Neural progenitor cell (in vitro differentiated cells): ENCODE measurements at regions not wholly inside any gene's neighbourhood (a gene's known extent, or its start where the extent isn't known, plus 50 kb on each side); places are given as distances from the start of the nearest gene placed in this dataset. TPM values are rescaled to one million over a fixed set of nuclear protein-coding genes. Genes with fewer than 3 reads are reported as not detected.

ENCODE experiments used
- DNase-seq: peaks from one replicate; pipeline ENCODE4 v3.0.0-alpha.2; 2016; ENCODE audit warnings: low spot score
- H2AFZ ChIP-seq: fragments of 200-600 bp; sonication (generic); replicated peaks from 2 replicates; pipeline ENCODE4 v1.6.1; 2016; ENCODE audit warnings: antibody characterized with exemption
- H3F3A ChIP-seq: fragments of 200-600 bp; sonication (generic); 2 replicates; pipeline ENCODE4 v1.6.1; 2016; ENCODE audit warnings: antibody characterized with exemption, low read depth
- H3K27ac ChIP-seq: fragments of 200-600 bp; sonication (generic); 2 replicates; pipeline ENCODE4 v1.5.1; 2016; ENCODE audit warnings: mild to moderate bottlenecking
- H3K27me3 ChIP-seq: fragments of 200-600 bp; sonication (generic); 2 replicates; pipeline ENCODE4 v1.6.1; 2016; ENCODE audit warnings: mild to moderate bottlenecking, moderate library complexity
- H3K36me3 ChIP-seq: fragments of 200-600 bp; sonication (generic); 2 replicates; pipeline ENCODE4 v1.5.1; 2016
- H3K4me1 ChIP-seq: fragments of 200-600 bp; sonication (generic); 2 replicates; pipeline ENCODE4 v1.6.1; 2016; ENCODE audit warnings: mixed run types
- H3K4me2 ChIP-seq: fragments of 200-600 bp; sonication (generic); 2 replicates; pipeline ENCODE4 v1.6.1; 2016
- H3K4me3 ChIP-seq: fragments of 200-600 bp; sonication (generic); 2 replicates; pipeline ENCODE4 v1.5.1; 2016
- H3K79me2 ChIP-seq: fragments of 200-600 bp; sonication (generic); 2 replicates; pipeline ENCODE4 v1.6.1; 2016; ENCODE audit warnings: low read depth
- H3K9ac ChIP-seq: fragments of 200-600 bp; sonication (generic); 2 replicates; pipeline ENCODE4 v1.6.1; 2016
- H3K9me3 ChIP-seq: fragments of 200-600 bp; sonication (generic); 2 replicates; pipeline ENCODE4 v1.5.1; 2016; ENCODE audit warnings: low read depth
- H4K20me1 ChIP-seq: fragments of 200-600 bp; sonication (generic); 2 replicates; pipeline ENCODE4 v1.6.1; 2016; ENCODE audit warnings: low read depth
- H3K27ac Mint-ChIP-seq: 3 replicates; pipeline ENCODE4 v1.8.0; 2021; ENCODE audit warnings: mixed read lengths
- H3K27me3 Mint-ChIP-seq: 2 replicates; pipeline ENCODE4 v1.8.0; 2022; ENCODE audit warnings: low read depth, mild to moderate bottlenecking, inconsistent platforms, moderate library complexity, mixed read lengths; ENCODE audit not compliant: insufficient read depth
- H3K36me3 Mint-ChIP-seq: 3 replicates; pipeline ENCODE4 v1.8.0; 2021; ENCODE audit warnings: mixed read lengths
- H3K4me1 Mint-ChIP-seq: 3 replicates; pipeline ENCODE4 v1.8.0; 2021; ENCODE audit warnings: mixed read lengths
- H3K4me3 Mint-ChIP-seq: 3 replicates; pipeline ENCODE4 v1.8.0; 2021; ENCODE audit warnings: mild to moderate bottlenecking, moderate library complexity, mixed read lengths
- H3K9me3 Mint-ChIP-seq: 3 replicates; pipeline ENCODE4 v1.8.0; 2020; ENCODE audit warnings: mixed read lengths
- EZH2 ChIP-seq: fragments of 200-600 bp; sonication (generic); IDR thresholded peaks from 2 replicates; pipeline ENCODE4 v1.6.1; 2017; ENCODE audit warnings: antibody characterized with exemption, mild to moderate bottlenecking, moderate library complexity
- EZH2phosphoT487 ChIP-seq: fragments of 200-600 bp; sonication (generic); IDR thresholded peaks from 2 replicates; pipeline ENCODE4 v1.6.1; 2017; ENCODE audit warnings: antibody characterized with exemption
- small RNA-seq: library from RNA; depleted of rRNA; stranded (forward); fragments of <200 nt; gene quantifications from one replicate; pipeline ENCODE3, GENCODE V24; 2015
- TF ChIP-seq, protein P1 (sequence below): fragments of 200-600 bp; sonication (generic); IDR thresholded peaks from 2 replicates; pipeline ENCODE4 v1.5.1; 2017; ENCODE audit warnings: antibody characterized with exemption, mild to moderate bottlenecking

DNA sequence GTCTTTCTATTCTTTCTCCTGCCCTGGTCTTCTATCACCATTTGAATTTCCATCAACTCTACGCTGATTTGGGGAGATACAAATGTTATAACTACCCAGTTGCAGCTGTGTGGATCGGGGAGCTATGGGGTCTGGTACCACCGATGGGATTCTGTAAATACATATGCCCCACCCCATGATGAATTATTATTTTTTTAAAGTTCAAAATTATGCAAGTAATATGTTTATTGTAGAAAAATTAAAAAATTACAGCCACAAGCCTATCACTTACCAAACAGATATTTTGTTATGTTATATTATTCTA, 52.4 kb upstream of the CLMP start:
- Histone ChIP-seq H3K4me2 (no peak overlapping the region), H4K20me1 (no peaks in the 10 kb centered on the region), H3F3A (no peaks in the 10 kb centered on the region), H3K9me3 (no peaks in the 10 kb centered on the region), H3K27me3 (no peaks in the 10 kb centered on the region), H3K36me3 (no peaks in the 10 kb centered on the region), H3K79me2 (no peaks in the 10 kb centered on the region), H3K4me1 (peaks cover 8% of the 10 kb centered on the region), H3K9ac (no peak overlapping the region), H3K27ac (no peak overlapping the region), H3K4me3 (no peak overlapping the region), H2AFZ (no peak overlapping the region)
- Mint-ChIP-seq H3K4me1 (peaks cover 43% of the 10 kb centered on the region), H3K27ac (no peak overlapping the region), H3K27me3 (peaks cover 7% of the 10 kb centered on the region), H3K9me3 (peaks cover 5% of the 10 kb centered on the region), H3K36me3 (no peaks in the 10 kb centered on the region), H3K4me3 (no peak overlapping the region)
- TF ChIP-seq, protein P1, sequence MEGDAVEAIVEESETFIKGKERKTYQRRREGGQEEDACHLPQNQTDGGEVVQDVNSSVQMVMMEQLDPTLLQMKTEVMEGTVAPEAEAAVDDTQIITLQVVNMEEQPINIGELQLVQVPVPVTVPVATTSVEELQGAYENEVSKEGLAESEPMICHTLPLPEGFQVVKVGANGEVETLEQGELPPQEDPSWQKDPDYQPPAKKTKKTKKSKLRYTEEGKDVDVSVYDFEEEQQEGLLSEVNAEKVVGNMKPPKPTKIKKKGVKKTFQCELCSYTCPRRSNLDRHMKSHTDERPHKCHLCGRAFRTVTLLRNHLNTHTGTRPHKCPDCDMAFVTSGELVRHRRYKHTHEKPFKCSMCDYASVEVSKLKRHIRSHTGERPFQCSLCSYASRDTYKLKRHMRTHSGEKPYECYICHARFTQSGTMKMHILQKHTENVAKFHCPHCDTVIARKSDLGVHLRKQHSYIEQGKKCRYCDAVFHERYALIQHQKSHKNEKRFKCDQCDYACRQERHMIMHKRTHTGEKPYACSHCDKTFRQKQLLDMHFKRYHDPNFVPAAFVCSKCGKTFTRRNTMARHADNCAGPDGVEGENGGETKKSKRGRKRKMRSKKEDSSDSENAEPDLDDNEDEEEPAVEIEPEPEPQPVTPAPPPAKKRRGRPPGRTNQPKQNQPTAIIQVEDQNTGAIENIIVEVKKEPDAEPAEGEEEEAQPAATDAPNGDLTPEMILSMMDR: no peak
- TF ChIP-seq EZH2phosphoT487 (no peak), EZH2 (no peak)
- DNase-seq: no peak

DNA sequence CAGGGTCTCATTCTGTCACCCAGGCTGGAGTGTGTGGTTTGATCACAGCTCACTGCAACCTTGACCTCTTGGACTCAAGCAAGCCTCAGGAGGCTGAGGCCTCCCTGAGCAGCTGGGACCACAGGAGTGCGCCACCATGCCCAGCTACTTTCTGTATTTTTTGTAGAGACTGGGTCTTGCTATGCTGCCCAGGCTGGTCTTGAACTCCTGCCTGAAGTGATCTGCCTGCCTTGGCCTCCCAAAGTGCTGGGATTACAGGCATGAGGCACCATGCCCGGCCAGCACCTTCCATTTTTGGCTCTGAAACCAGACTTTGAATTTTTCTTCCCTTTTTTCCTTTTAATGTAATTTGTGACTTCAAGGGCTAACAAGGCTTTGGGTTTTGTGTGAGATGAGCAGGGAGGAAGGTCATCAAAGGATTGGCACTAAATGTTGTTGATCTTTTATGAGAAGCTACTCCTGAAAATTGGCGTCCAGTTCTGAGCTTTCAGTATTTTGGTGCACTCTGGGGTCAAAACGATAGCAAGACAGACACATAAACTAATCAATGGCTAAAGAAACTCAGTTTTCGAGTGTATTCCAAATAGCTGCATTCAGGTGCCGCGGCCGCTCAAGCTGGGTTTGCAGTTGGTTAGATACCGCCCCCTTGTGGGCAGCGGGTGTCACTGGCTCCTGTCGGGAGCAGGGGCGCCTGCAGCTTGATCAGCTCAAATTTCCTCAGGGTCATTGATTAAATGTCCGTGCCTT, 51.9 kb upstream of the CLMP start:
- Histone ChIP-seq H3K27ac (no peak overlapping the region), H3F3A (no peaks in the 10 kb centered on the region), H3K36me3 (no peaks in the 10 kb centered on the region), H4K20me1 (no peaks in the 10 kb centered on the region), H2AFZ (peak overlapping the region; percentile 91), H3K4me3 (no peak overlapping the region), H3K4me1 (peaks cover 8% of the 10 kb centered on the region), H3K4me2 (no peak overlapping the region), H3K9ac (no peak overlapping the region), H3K79me2 (no peaks in the 10 kb centered on the region), H3K27me3 (no peaks in the 10 kb centered on the region), H3K9me3 (no peaks in the 10 kb centered on the region)
- no peaks in the 10 kb centered on the region for H3K36me3 Mint-ChIP-seq
- H3K27ac Mint-ChIP-seq: peak overlapping the region; percentile 8
- TF ChIP-seq EZH2 (no peak), EZH2phosphoT487 (no peak)
- TF ChIP-seq, protein P1: peak; percentile 98
- peaks cover 7% of the 10 kb centered on the region for H3K27me3 Mint-ChIP-seq
- peak; percentile 91 for DNase-seq
- peaks cover 43% of the 10 kb centered on the region for H3K4me1 Mint-ChIP-seq
- no peak overlapping the region for H3K4me3 Mint-ChIP-seq
- H3K9me3 Mint-ChIP-seq: peaks cover 5% of the 10 kb centered on the region

DNA sequence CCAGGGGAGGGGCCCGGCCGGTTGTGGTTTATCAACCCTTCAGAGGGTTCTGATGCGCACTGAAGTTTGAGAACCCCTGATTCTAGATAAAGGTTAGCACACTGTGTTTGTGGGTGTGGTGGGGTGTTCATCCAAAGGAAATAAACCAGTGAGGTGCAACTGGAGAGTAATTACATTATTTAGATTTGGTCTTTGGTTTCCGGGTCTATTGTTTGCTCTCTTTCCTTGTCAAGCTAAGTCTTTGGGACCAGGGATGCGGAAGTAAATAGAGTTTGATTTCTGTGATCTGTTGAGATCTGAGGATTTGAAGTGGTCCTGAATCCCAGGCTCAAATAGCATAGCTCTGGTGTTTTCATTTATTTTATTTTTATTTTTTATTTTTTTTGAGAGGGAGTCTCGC, 50.5 kb upstream of the CLMP start:
- Histone ChIP-seq H3K4me1 (peaks cover 8% of the 10 kb centered on the region), H3K27me3 (no peaks in the 10 kb centered on the region), H3K9ac (no peak overlapping the region), H3K4me3 (no peak overlapping the region), H4K20me1 (no peaks in the 10 kb centered on the region), H3K79me2 (no peaks in the 10 kb centered on the region), H3K9me3 (no peaks in the 10 kb centered on the region), H3K27ac (no peak overlapping the region), H3K4me2 (no peak overlapping the region), H3K36me3 (no peaks in the 10 kb centered on the region), H2AFZ (peak overlapping the region; percentile 14), H3F3A (no peaks in the 10 kb centered on the region)
- H3K36me3 Mint-ChIP-seq: no peaks in the 10 kb centered on the region
- TF ChIP-seq EZH2phosphoT487 (no peak), EZH2 (no peak)
- TF ChIP-seq, protein P1: no peak
- no peak overlapping the region for H3K27ac Mint-ChIP-seq
- no peak overlapping the region for H3K4me3 Mint-ChIP-seq
- peaks cover 5% of the 10 kb centered on the region for H3K27me3 Mint-ChIP-seq
- no peak for DNase-seq
- peaks cover 5% of the 10 kb centered on the region for H3K9me3 Mint-ChIP-seq
- peaks cover 34% of the 10 kb centered on the region for H3K4me1 Mint-ChIP-seq

Small RNA genes lying in the stretch of these regions (small RNA-seq; reads per million reads assigned to genes)
- not detected for gene RF00096
